ENCODE measurements at regions not wholly inside any gene's neighbourhood (a gene's known extent, or its start where the extent isn't known, plus 50 kb on each side); places are given as distances from the start of the nearest gene placed in this dataset.

DNA sequence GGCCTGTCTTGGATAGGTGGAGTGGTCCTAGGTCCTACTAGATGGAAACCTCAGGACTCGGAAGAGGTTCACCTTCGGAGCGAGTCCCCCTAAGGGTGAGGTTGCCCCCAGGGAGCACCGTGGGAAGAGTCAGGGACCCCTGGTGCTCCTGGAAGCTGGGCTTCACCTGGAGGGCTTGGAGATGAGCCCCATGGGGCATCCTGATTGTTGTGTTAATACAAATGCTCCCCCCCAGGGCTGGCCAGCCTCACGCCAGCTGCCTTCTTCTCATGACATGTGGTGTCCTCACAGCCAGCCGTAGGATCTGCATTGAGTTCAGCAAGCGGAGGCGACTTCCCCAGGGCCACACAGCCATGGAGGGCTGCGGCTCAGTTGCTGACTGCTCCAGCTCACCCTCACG, 1487.5 kb downstream of the BRD1 start:
- Histone ChIP-seq H3K27ac (no peak overlapping the region), H3K79me2 (ENCODE audit: insufficient read depth) (no peaks in the 10 kb centered on the region), H3K4me3 (no peak overlapping the region), H2AFZ (no peak overlapping the region), H3F3A (ENCODE audit: insufficient read depth) (no peaks in the 10 kb centered on the region), H3K9me2 (ENCODE audit: insufficient read depth) (no peaks in the 10 kb centered on the region), H3K36me3 (ENCODE audit: low read depth) (no peaks in the 10 kb centered on the region), H3K4me1 (ENCODE audit: insufficient read depth) (no peaks in the 10 kb centered on the region), H3K9me3 (ENCODE audit: low read depth) (no peaks in the 10 kb centered on the region), H3K4me2 (ENCODE audit: unreplicated experiment) (no peak overlapping the region), H3K9ac (no peak overlapping the region), H4K20me1 (ENCODE audit: insufficient read depth) (no peaks in the 10 kb centered on the region), H3K27me3 (replicated peaks; ENCODE audit: insufficient read depth) (no peaks in the 10 kb centered on the region)
- in situ Hi-C loops (cut with MboI): no loop called here
- TF ChIP-seq EZH2phosphoT487 (IDR thresholded peaks at IDR 0.05; ENCODE audit: insufficient read depth, low read depth) (no peak), EZH2 (IDR thresholded peaks at IDR 0.05; ENCODE audit: insufficient read depth, poor library complexity, severe bottlenecking) (no peak)
- no peak for DNase-seq
- WGBS, 2 experiments (ENCODE audit: low coverage in 1 of 2, low lambda C conversion rate in 2 of 2, missing lambda C conversion rate in 2 of 2): 53 to 59% methylated on average over 10 of the region's 10 CpGs

DNA sequence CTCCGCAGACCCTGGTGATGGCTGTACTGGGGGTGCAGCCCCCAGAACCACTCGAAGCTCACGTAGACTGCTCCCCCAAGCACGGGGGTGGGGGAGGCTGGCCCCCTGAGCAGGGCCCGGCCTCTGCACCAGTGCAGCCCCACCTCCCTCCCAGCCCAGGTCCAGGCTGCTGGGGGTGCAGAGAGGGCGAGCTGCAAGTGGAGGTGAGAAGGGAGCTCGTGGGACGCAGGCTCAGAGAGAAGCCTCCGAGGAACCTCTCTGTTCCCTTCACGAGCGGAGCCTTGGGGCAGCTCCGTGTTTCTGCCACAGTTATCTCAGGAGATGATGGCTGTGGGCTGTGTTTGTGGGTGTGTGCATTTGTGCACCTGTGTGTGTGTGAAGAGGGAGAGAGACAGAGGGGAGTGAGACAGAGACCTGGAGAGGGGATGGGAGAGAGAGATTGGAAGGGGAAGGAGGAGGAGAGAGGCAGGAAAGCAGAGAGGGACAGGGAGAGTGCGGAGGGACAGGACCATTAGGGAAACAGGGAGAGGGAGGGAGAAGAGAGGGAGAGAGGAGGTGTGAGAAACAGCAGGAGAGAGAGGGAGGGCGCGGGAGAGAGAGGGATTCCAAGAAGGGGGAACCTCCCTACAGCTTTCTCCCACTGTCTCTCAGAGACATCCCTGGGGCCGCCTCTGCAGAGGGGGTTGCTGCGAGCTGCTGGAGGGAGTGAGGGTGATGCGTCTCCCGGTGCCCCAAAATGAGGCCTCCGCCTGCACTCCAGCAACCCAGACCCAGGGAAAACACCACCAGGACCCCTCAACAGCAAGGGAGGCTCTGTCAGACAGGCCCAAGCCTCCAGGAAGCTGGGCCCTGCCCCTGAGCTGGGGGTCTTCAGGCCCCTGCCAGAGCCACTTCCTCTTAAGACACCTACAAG, 1488.6 kb downstream of the BRD1 start:
- H3K4me2 ChIP-seq (ENCODE audit: unreplicated experiment): no peak overlapping the region
- DNase-seq: no peak
- no peaks in the 10 kb centered on the region for H3K79me2 ChIP-seq (ENCODE audit: insufficient read depth)
- no peak overlapping the region for H3K9ac ChIP-seq
- no peaks in the 10 kb centered on the region for H3K4me1 ChIP-seq (ENCODE audit: insufficient read depth)
- no peaks in the 10 kb centered on the region for H4K20me1 ChIP-seq (ENCODE audit: insufficient read depth)
- no peaks in the 10 kb centered on the region for H3K9me2 ChIP-seq (ENCODE audit: insufficient read depth)
- no peaks in the 10 kb centered on the region for H3K36me3 ChIP-seq (ENCODE audit: low read depth)
- no peak overlapping the region for H3K4me3 ChIP-seq
- no peak overlapping the region for H3K27ac ChIP-seq
- in situ Hi-C loops (cut with MboI): no loop called here
- no peaks in the 10 kb centered on the region for H3K27me3 ChIP-seq (replicated peaks; ENCODE audit: insufficient read depth)
- no peaks in the 10 kb centered on the region for H3F3A ChIP-seq (ENCODE audit: insufficient read depth)
- no peak overlapping the region for H2AFZ ChIP-seq
- TF ChIP-seq EZH2 (IDR thresholded peaks at IDR 0.05; ENCODE audit: insufficient read depth, poor library complexity, severe bottlenecking) (no peak), EZH2phosphoT487 (IDR thresholded peaks at IDR 0.05; ENCODE audit: insufficient read depth, low read depth) (no peak)
- H3K9me3 ChIP-seq (ENCODE audit: low read depth): no peaks in the 10 kb centered on the region
- WGBS, 2 experiments (ENCODE audit: low coverage in 1 of 2, low lambda C conversion rate in 2 of 2, missing lambda C conversion rate in 2 of 2): 63 to 71% methylated on average over 16 to 20 of the region's 20 CpGs

DNA sequence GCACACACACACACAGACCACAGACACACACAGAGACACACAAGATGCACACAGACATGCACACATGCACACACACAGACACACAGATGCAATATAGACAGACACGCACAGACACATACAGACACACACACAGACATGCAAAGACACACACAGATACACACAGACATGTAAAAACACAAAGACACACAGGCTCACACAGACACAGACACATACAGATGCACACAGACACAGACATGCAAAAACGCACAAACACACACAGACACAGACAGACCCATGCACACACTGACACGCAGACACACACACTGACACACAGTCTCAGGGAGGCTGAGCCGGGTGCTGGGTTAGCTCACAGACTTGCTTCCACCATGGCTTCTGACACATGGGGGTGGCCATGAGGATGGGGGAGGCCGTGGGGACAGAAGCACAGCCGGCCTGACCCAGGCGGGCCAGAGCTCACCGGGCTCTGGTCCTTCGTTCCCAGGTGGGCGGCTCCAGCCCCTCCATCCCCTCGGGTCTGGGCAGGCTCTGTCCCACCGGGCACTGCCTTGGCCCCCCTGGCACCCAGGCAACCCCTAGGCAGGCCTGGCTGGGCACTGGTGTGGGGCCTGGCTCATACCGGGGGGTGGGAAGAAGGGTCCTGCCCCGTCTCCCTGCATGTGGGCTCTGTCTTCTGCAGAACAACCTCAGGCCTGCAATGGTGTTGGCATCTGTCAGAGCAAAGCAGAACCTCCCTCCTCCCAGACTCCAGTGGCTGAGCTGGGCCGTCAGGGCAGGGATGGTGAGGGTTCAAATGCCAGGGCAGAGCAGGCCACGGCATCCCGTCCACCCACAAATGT, 1489.5 kb downstream of the BRD1 start:
- Histone ChIP-seq H3K4me3 (no peak overlapping the region), H2AFZ (no peak overlapping the region), H3K9ac (no peak overlapping the region), H3K36me3 (ENCODE audit: low read depth) (no peaks in the 10 kb centered on the region), H3K27me3 (replicated peaks; ENCODE audit: insufficient read depth) (no peaks in the 10 kb centered on the region), H3K9me3 (ENCODE audit: low read depth) (no peaks in the 10 kb centered on the region), H3F3A (ENCODE audit: insufficient read depth) (no peaks in the 10 kb centered on the region), H3K4me1 (ENCODE audit: insufficient read depth) (no peaks in the 10 kb centered on the region), H3K27ac (no peak overlapping the region), H3K4me2 (ENCODE audit: unreplicated experiment) (no peak overlapping the region), H4K20me1 (ENCODE audit: insufficient read depth) (no peaks in the 10 kb centered on the region), H3K9me2 (ENCODE audit: insufficient read depth) (no peaks in the 10 kb centered on the region), H3K79me2 (ENCODE audit: insufficient read depth) (no peaks in the 10 kb centered on the region)
- 64 to 75% methylated on average over 10 to 17 of the region's 17 CpGs for WGBS, 2 experiments (ENCODE audit: low coverage in 1 of 2, low lambda C conversion rate in 2 of 2, missing lambda C conversion rate in 2 of 2)
- TF ChIP-seq EZH2phosphoT487 (IDR thresholded peaks at IDR 0.05; ENCODE audit: insufficient read depth, low read depth) (no peak), EZH2 (IDR thresholded peaks at IDR 0.05; ENCODE audit: insufficient read depth, poor library complexity, severe bottlenecking) (no peak)
- in situ Hi-C loops (cut with MboI): no loop called here
- no peak for DNase-seq

DNA sequence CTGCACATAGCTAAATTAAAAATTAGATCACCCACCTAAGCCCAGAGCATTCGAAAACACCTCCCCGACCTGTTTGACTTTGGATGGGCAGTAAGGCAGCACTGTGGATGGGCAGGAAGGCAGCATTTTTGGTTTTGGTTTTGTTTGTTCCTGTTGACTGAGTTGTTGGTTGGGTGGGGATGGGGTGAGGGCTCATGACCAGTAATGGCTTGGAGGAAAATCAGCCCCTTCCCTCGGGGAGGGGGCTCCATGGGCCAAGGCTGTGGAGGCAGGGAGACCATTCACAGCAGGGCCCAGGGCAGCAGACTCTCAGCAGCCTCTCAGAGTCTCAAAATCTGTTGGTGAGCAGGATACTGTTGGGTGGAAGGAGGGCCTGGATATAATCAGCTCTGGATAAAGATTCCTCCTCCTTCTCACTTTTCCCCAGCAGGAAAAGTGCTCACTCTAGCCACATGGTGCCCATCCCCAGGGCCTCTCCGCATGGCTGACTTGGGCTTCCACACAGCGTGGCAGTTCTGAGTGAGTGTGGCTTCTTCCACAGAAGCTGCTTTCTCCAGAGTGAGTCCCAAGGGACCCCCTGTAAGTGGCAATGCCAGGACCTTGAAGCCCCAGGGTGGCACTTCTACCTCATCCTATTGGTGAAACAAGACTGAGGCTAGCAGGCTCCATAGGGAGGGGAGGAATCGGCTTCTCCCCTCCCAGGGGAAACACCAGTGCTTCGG, 1491.2 kb downstream of the BRD1 start:
- Histone ChIP-seq H3K9me3 (ENCODE audit: low read depth) (no peaks in the 10 kb centered on the region), H3K36me3 (ENCODE audit: low read depth) (no peaks in the 10 kb centered on the region), H3K27me3 (replicated peaks; ENCODE audit: insufficient read depth) (no peaks in the 10 kb centered on the region), H3K27ac (no peak overlapping the region), H3K79me2 (ENCODE audit: insufficient read depth) (no peaks in the 10 kb centered on the region), H3F3A (ENCODE audit: insufficient read depth) (no peaks in the 10 kb centered on the region), H4K20me1 (ENCODE audit: insufficient read depth) (no peaks in the 10 kb centered on the region), H3K4me1 (ENCODE audit: insufficient read depth) (no peaks in the 10 kb centered on the region), H3K4me2 (ENCODE audit: unreplicated experiment) (no peak overlapping the region), H3K9me2 (ENCODE audit: insufficient read depth) (no peaks in the 10 kb centered on the region), H3K9ac (no peak overlapping the region), H3K4me3 (no peak overlapping the region), H2AFZ (no peak overlapping the region)
- no peak for DNase-seq
- in situ Hi-C loops (cut with MboI): no loop called here
- TF ChIP-seq EZH2phosphoT487 (IDR thresholded peaks at IDR 0.05; ENCODE audit: insufficient read depth, low read depth) (no peak), EZH2 (IDR thresholded peaks at IDR 0.05; ENCODE audit: insufficient read depth, poor library complexity, severe bottlenecking) (no peak)
- 58 to 63% methylated on average over 7 of the region's 7 CpGs for WGBS, 2 experiments (ENCODE audit: low coverage in 1 of 2, low lambda C conversion rate in 2 of 2, missing lambda C conversion rate in 2 of 2)
